Endothelial cell of umbilical vein (primary cell): ENCODE measurements at regions not wholly inside any gene's neighbourhood (a gene's known extent, or its start where the extent isn't known, plus 50 kb on each side); places are given as distances from the start of the nearest gene placed in this dataset.

Source experiments
- BruUV-seq: library from RNA; stranded (reverse); fragments of 400-500 nt; replicated peaks from 2 replicates; lab custom pipeline; 2021; lab: Mats Ljungman, UMichigan
- CTCF ChIA-PET: fragments of 300-600, 350-600 bp; sonication (Branson Sonifier 250); formaldehyde crosslinking; loops from one replicate; lab custom pipeline; 2021; ENCODE audit warnings: antibody characterized with exemption, inconsistent platforms; lab: Charles Lee
- POLR2A ChIA-PET: fragments of 300-600, 350-600 bp; sonication (Branson Sonifier 250); formaldehyde crosslinking; loops from one replicate; lab custom pipeline; 2021; ENCODE audit warnings: antibody characterized with exemption, inconsistent platforms; lab: Charles Lee
- DNase-seq: peaks from one replicate; pipeline ENCODE4 v3.0.0-alpha.2; 2011; ENCODE audit warnings: low read depth, low spot score
- FAIRE-seq: peaks from 2 replicates; lab custom pipeline; 2011; peaks lifted over from hg19 to GRCh38; lab: Jason Lieb, UNC
- H2AFZ ChIP-seq: 2 replicates; pipeline ENCODE4 v1.6.0; 2012; ENCODE audit warnings: low read depth, low read length, control low read depth, inconsistent platforms
- H3K27ac ChIP-seq: 2 replicates; pipeline ENCODE4 v1.5.1; 2011; ENCODE audit warnings: low read depth, mild to moderate bottlenecking, control low read depth, low read length, moderate library complexity; ENCODE audit not compliant: insufficient read depth
- H3K27me3 ChIP-seq, 2 experiments: 2 replicates each; pipeline versions ENCODE4 v1.6.0 to v1.6.1; 2011; ENCODE audit warnings: low read length in 2 of 2, mixed read lengths in 1 of 2; ENCODE audit not compliant: control insufficient read depth in 2 of 2, insufficient read depth in 2 of 2
- H3K36me3 ChIP-seq, 2 experiments: 2 replicates in 1 of 2; 3 replicates in 1 of 2; pipeline ENCODE4 v1.5.1; 2011; ENCODE audit warnings: low read length in 2 of 2, mild to moderate bottlenecking in 1 of 2, moderate library complexity in 1 of 2; ENCODE audit not compliant: control insufficient read depth in 2 of 2, insufficient read depth in 2 of 2; ENCODE audit errors: extremely low read depth in 1 of 2
- H3K4me1 ChIP-seq: 3 replicates; pipeline ENCODE4 v1.5.1; 2011; ENCODE audit warnings: mild to moderate bottlenecking, low read length; ENCODE audit not compliant: control insufficient read depth, insufficient read depth; ENCODE audit errors: extremely low read depth
- H3K4me2 ChIP-seq: 2 replicates; pipeline ENCODE4 v1.6.1; 2011; ENCODE audit warnings: low read length, control low read depth, mixed read lengths; ENCODE audit not compliant: insufficient read depth
- H3K4me3 ChIP-seq, 3 experiments: fragments of 200-600 bp in 1 of 3; sonication (generic), shearing (Covaris generic) in 1 of 3; replicated peaks in 1 of 3; 2 replicates each; pipeline ENCODE4 v1.5.1; 2011 to 2016; ENCODE audit warnings: control low read depth in 3 of 3, low read length in 3 of 3, mild to moderate bottlenecking in 2 of 3, inconsistent platforms in 1 of 3, low read depth in 1 of 3, moderate library complexity in 1 of 3; ENCODE audit not compliant: insufficient read depth in 1 of 3
- H3K79me2 ChIP-seq: 2 replicates; pipeline ENCODE4 v1.6.0; 2012; ENCODE audit warnings: low read length, inconsistent platforms; ENCODE audit not compliant: control insufficient read depth, insufficient read depth
- H3K9ac ChIP-seq: replicated peaks from 2 replicates; pipeline ENCODE3; 2011; ENCODE audit warnings: low read length, control low read depth; ENCODE audit not compliant: insufficient read depth; ENCODE audit errors: extremely low read depth
- H3K9me1 ChIP-seq: replicated peaks from 3 replicates; pipeline ENCODE4 v1.6.0; 2011; ENCODE audit warnings: mild to moderate bottlenecking, low read length; ENCODE audit not compliant: control insufficient read depth, insufficient read depth; ENCODE audit errors: extremely low read depth
- H3K9me3 ChIP-seq: replicated peaks from 2 replicates; pipeline ENCODE4 v1.5.1; 2012; ENCODE audit warnings: low read length, inconsistent platforms; ENCODE audit not compliant: control insufficient read depth, insufficient read depth
- H4K20me1 ChIP-seq: replicated peaks from 2 replicates; pipeline ENCODE3; 2011; ENCODE audit warnings: mild to moderate bottlenecking, low read length; ENCODE audit not compliant: control insufficient read depth, insufficient read depth; ENCODE audit errors: extremely low read depth
- EZH2 ChIP-seq: IDR thresholded peaks from 2 replicates; pipeline ENCODE4 v1.6.1; 2012; ENCODE audit warnings: borderline replicate concordance, low read depth, mild to moderate bottlenecking, moderate library complexity, low read length, inconsistent platforms; ENCODE audit not compliant: severe bottlenecking
- FOS ChIP-seq: IDR thresholded peaks from 2 replicates; pipeline ENCODE4 v1.6.1; 2011; ENCODE audit warnings: mild to moderate bottlenecking, low read length, moderate library complexity, borderline replicate concordance; ENCODE audit not compliant: insufficient read depth
- GATA2 ChIP-seq: IDR thresholded peaks from 2 replicates; pipeline ENCODE4 v1.7.0; 2011; ENCODE audit warnings: low read depth, mild to moderate bottlenecking, moderate library complexity, mixed read lengths, low read length; ENCODE audit not compliant: insufficient read length, insufficient read depth
- JUN ChIP-seq: IDR thresholded peaks from 2 replicates; pipeline ENCODE4 v1.6.1; 2011; ENCODE audit warnings: borderline replicate concordance, low read depth; ENCODE audit not compliant: insufficient read length, insufficient read depth
- MAX ChIP-seq: IDR thresholded peaks from 2 replicates; pipeline ENCODE4 v1.6.1; 2011; ENCODE audit not compliant: insufficient read depth, insufficient read length
- MYC ChIP-seq: IDR thresholded peaks from one replicate; pipeline ENCODE4 v1.6.1; 2011; ENCODE audit warnings: mild to moderate bottlenecking, low read depth, low read length
- POLR2A ChIP-seq: IDR thresholded peaks from 2 replicates; pipeline ENCODE4 v1.6.1; 2012; ENCODE audit warnings: low read depth, mild to moderate bottlenecking, control low read depth, low read length
- POLR2AphosphoS5 ChIP-seq: IDR thresholded peaks from 2 replicates; pipeline ENCODE4 v1.6.1; 2012; ENCODE audit warnings: low read depth, mild to moderate bottlenecking, control low read depth, low read length, moderate library complexity; ENCODE audit not compliant: insufficient read depth
- dilution Hi-C: fragments of 300-500 bp; cut with MboI; formaldehyde crosslinking; loops from one replicate; pipeline ENCODE4 v1.15.0; 2019; ENCODE audit warnings: low sequenced_read_pairs; ENCODE audit not compliant: extremely low pct_ligation_motif_present
- intact Hi-C: fragments of 100-400 bp; cut with micrococcal nuclease; formaldehyde crosslinking; loops from one replicate; pipeline ENCODE4 v1.10.0; 2022
- TF ChIP-seq, protein P1 (sequence below), 2 donors: IDR thresholded peaks; 1 replicate in 1 of 2; 2 replicates in 1 of 2; pipeline ENCODE4 v1.5.1; 2011; ENCODE audit warnings: low read length in 2 of 2, mild to moderate bottlenecking in 2 of 2, moderate library complexity in 2 of 2, control low read depth in 1 of 2, inconsistent platforms in 1 of 2, low read depth in 1 of 2; ENCODE audit not compliant: insufficient read depth in 1 of 2; ENCODE audit errors: extremely low read depth in 1 of 2

GRCh38 chr14:53286301-53286700 lies 133.2 kb upstream of the DDHD1 start:
- Histone ChIP-seq H4K20me1 (no peaks in the 10 kb centered on the region), H3K79me2 (no peaks in the 10 kb centered on the region), H3K4me2 (no peak overlapping the region), H3K4me1 (no peaks in the 10 kb centered on the region), H2AFZ (no peak overlapping the region), H3K27me3 (no peaks in the 10 kb centered on the region), H3K9ac (no peak overlapping the region), H3K9me1 (no peaks in the 10 kb centered on the region), H3K36me3 (no peaks in the 10 kb centered on the region), H3K27ac (no peak overlapping the region), H3K4me3 (no peak overlapping the region), H3K9me3 (no peaks in the 10 kb centered on the region)
- TF ChIP-seq, protein P1, sequence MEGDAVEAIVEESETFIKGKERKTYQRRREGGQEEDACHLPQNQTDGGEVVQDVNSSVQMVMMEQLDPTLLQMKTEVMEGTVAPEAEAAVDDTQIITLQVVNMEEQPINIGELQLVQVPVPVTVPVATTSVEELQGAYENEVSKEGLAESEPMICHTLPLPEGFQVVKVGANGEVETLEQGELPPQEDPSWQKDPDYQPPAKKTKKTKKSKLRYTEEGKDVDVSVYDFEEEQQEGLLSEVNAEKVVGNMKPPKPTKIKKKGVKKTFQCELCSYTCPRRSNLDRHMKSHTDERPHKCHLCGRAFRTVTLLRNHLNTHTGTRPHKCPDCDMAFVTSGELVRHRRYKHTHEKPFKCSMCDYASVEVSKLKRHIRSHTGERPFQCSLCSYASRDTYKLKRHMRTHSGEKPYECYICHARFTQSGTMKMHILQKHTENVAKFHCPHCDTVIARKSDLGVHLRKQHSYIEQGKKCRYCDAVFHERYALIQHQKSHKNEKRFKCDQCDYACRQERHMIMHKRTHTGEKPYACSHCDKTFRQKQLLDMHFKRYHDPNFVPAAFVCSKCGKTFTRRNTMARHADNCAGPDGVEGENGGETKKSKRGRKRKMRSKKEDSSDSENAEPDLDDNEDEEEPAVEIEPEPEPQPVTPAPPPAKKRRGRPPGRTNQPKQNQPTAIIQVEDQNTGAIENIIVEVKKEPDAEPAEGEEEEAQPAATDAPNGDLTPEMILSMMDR (IDR thresholded peaks at IDR 0.05; ENCODE audit: extremely low read depth in 1 of 2, insufficient read depth in 1 of 2, low read depth in 1 of 2, low read length in 2 of 2), result no peak
- no peak for TF ChIP-seq GATA2
- no peak for TF ChIP-seq POLR2AphosphoS5
- no peak for TF ChIP-seq MAX
- TF ChIP-seq EZH2, result no peak
- TF ChIP-seq FOS, result no peak
- no peak for TF ChIP-seq MYC
- no peak for TF ChIP-seq JUN
- TF ChIP-seq POLR2A, result no peak
- CTCF ChIA-PET, result interaction anchor here (1.6 to 3.6 kb wide), 2 partner anchors 9 to 69 kb away, joined by 4 to 18 read pairs; no protein-coding TSS in a partner anchor
- FAIRE-seq (no peak), DNase-seq (no peak)
- no TSS peak for BruUV-seq
- dilution Hi-C loops (no loop called here), intact Hi-C loops (no loop called here)
- POLR2A ChIA-PET, result no interaction called here
